ENCODE measurements at regions not wholly inside any gene's neighbourhood (a gene's known extent, or its start where the extent isn't known, plus 50 kb on each side); places are given as distances from the start of the nearest gene placed in this dataset.

DNA sequence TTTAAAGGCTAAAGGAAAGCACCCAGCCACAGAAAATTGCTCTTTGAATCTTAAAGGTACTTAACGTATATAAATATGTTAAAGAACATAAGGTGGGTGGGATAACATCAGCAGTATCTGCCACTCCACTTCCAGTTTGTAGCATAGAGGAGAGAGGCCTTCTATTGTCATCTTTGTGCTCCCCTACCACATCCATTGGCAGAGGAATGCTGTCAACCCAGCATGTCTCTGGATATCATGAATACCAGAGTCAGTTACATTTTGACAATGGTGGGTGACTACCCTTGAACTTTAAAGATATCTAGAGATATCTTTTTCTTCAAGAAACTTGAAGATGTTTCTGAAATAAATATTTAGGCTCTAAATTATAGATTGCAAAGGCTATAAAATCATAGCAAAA, 283.2 kb upstream of the LRRC7 start:
- Histone ChIP-seq H4K20me1 (ENCODE audit: insufficient read depth) (no peaks in the 10 kb centered on the region), H3K4me1 (ENCODE audit: control insufficient read depth in 1 of 2, insufficient read depth in 2 of 2, low read depth in 1 of 2, low read length in 1 of 2) (no peaks in the 10 kb centered on the region), H3K4me3 (ENCODE audit: low read depth in 2 of 2, low read length in 1 of 2) (no peak overlapping the region), H3K9ac (no peak overlapping the region), H3F3A (replicated peaks; ENCODE audit: insufficient read depth) (no peaks in the 10 kb centered on the region), H3K9me3 (no peaks in the 10 kb centered on the region), H3K79me2 (ENCODE audit: insufficient read depth) (no peaks in the 10 kb centered on the region), H3K36me3 (replicated peaks in 1 of 2; ENCODE audit: control insufficient read depth in 1 of 2, insufficient read depth in 2 of 2, low read length in 1 of 2) (no peaks in the 10 kb centered on the region), H3K27ac (ENCODE audit: low read depth in 2 of 2, low read length in 1 of 2) (no peak overlapping the region), H2AFZ (ENCODE audit: low read depth) (no peak overlapping the region), H3K9me2 (no peaks in the 10 kb centered on the region), H3K27me3 (ENCODE audit: insufficient read depth) (no peaks in the 10 kb centered on the region), H3K4me2 (no peak overlapping the region)
- WGBS (ENCODE audit: low lambda C conversion rate) = 55% methylated on average over 1 of the region's 1 CpG
- CTCF ChIA-PET = no interaction called here
- POLR2A ChIA-PET = no interaction called here
- DNase-seq = no peak
- TF ChIP-seq MEF2A (IDR thresholded peaks at IDR 0.05; ENCODE audit: borderline replicate concordance, low read depth) (no peak), MXI1 (IDR thresholded peaks at IDR 0.05; ENCODE audit: low read depth, low read length) (no peak), RFX5 (IDR thresholded peaks at IDR 0.05; ENCODE audit: low read length) (no peak), JUND (IDR thresholded peaks at IDR 0.05) (no peak), EP300 (IDR thresholded peaks at IDR 0.05; ENCODE audit: borderline replicate concordance in 1 of 2, low read depth in 1 of 2, low read length in 1 of 2) (no peak), ELF1 (IDR thresholded peaks at IDR 0.05) (no peak), NRF1 (IDR thresholded peaks at IDR 0.05; ENCODE audit: low read depth, low read length) (no peak), FOXM1 (IDR thresholded peaks at IDR 0.05; ENCODE audit: low read depth) (no peak), RCOR1 (IDR thresholded peaks at IDR 0.05; ENCODE audit: low read length) (no peak)
- TF ChIP-seq, protein P1, sequence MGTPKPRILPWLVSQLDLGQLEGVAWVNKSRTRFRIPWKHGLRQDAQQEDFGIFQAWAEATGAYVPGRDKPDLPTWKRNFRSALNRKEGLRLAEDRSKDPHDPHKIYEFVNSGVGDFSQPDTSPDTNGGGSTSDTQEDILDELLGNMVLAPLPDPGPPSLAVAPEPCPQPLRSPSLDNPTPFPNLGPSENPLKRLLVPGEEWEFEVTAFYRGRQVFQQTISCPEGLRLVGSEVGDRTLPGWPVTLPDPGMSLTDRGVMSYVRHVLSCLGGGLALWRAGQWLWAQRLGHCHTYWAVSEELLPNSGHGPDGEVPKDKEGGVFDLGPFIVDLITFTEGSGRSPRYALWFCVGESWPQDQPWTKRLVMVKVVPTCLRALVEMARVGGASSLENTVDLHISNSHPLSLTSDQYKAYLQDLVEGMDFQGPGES (IDR thresholded peaks at IDR 0.05; ENCODE audit: low read depth, low read length) = no peak

DNA sequence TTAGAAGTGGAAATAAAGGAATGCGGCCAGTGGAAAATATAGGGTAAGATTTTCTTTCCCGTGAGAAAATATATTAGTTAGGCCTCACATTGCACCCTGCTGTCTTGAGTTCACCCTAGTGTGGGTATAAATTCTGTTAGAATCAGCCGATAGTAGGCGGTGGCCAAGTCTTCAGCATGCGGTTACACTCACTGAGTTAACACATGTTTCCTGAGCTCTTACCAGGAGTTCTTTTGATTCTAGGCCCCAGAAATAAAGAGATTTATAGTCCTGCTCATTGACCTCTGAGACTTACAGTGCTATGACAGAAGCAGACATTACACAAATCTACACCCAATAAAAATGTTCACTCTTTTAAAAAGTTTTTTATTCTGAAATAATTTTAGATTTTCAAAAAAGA, 279.3 kb upstream of the LRRC7 start:
- no peaks in the 10 kb centered on the region for H3K9me2 ChIP-seq
- no peaks in the 10 kb centered on the region for H3K36me3 ChIP-seq (replicated peaks in 1 of 2; ENCODE audit: control insufficient read depth in 1 of 2, insufficient read depth in 2 of 2, low read length in 1 of 2)
- H4K20me1 ChIP-seq (ENCODE audit: insufficient read depth) = no peaks in the 10 kb centered on the region
- H3K79me2 ChIP-seq (ENCODE audit: insufficient read depth) = no peaks in the 10 kb centered on the region
- no peak for DNase-seq
- no peak overlapping the region for H3K4me2 ChIP-seq
- H3K9me3 ChIP-seq = no peaks in the 10 kb centered on the region
- H3K4me3 ChIP-seq (ENCODE audit: low read depth in 2 of 2, low read length in 1 of 2) = no peak overlapping the region
- no peaks in the 10 kb centered on the region for H3F3A ChIP-seq (replicated peaks; ENCODE audit: insufficient read depth)
- POLR2A ChIA-PET = interaction anchor here (0.8 kb wide), 1 partner anchor 1867 kb away, joined by 3 read pairs; no protein-coding TSS in a partner anchor
- TF ChIP-seq JUND (IDR thresholded peaks at IDR 0.05) = no peak
- no peak for TF ChIP-seq RAD21 (IDR thresholded peaks at IDR 0.05; ENCODE audit: low read length)
- no peak for TF ChIP-seq GABPA (IDR thresholded peaks at IDR 0.05; ENCODE audit: low read depth)
- TF ChIP-seq NFIC (IDR thresholded peaks at IDR 0.05; ENCODE audit: borderline replicate concordance) = no peak
- no peak for TF ChIP-seq FOXM1 (IDR thresholded peaks at IDR 0.05; ENCODE audit: low read depth)
- TF ChIP-seq CHD2 (IDR thresholded peaks at IDR 0.05; ENCODE audit: low read length, partially characterized antibody) = no peak
- TF ChIP-seq GATA2 (CRISPR knock-in tag; IDR thresholded peaks at IDR 0.05) = no peak
- no peak for TF ChIP-seq TCF12 (IDR thresholded peaks at IDR 0.05)
- no peak for TF ChIP-seq MEF2A (IDR thresholded peaks at IDR 0.05; ENCODE audit: borderline replicate concordance, low read depth)
- TF ChIP-seq NRF1 (IDR thresholded peaks at IDR 0.05; ENCODE audit: low read depth, low read length) = no peak
- TF ChIP-seq, protein P2, sequence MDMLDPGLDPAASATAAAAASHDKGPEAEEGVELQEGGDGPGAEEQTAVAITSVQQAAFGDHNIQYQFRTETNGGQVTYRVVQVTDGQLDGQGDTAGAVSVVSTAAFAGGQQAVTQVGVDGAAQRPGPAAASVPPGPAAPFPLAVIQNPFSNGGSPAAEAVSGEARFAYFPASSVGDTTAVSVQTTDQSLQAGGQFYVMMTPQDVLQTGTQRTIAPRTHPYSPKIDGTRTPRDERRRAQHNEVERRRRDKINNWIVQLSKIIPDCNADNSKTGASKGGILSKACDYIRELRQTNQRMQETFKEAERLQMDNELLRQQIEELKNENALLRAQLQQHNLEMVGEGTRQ (IDR thresholded peaks at IDR 0.05; ENCODE audit: borderline replicate concordance, low read depth, low read length) = no peak
- TF ChIP-seq, protein P3, sequence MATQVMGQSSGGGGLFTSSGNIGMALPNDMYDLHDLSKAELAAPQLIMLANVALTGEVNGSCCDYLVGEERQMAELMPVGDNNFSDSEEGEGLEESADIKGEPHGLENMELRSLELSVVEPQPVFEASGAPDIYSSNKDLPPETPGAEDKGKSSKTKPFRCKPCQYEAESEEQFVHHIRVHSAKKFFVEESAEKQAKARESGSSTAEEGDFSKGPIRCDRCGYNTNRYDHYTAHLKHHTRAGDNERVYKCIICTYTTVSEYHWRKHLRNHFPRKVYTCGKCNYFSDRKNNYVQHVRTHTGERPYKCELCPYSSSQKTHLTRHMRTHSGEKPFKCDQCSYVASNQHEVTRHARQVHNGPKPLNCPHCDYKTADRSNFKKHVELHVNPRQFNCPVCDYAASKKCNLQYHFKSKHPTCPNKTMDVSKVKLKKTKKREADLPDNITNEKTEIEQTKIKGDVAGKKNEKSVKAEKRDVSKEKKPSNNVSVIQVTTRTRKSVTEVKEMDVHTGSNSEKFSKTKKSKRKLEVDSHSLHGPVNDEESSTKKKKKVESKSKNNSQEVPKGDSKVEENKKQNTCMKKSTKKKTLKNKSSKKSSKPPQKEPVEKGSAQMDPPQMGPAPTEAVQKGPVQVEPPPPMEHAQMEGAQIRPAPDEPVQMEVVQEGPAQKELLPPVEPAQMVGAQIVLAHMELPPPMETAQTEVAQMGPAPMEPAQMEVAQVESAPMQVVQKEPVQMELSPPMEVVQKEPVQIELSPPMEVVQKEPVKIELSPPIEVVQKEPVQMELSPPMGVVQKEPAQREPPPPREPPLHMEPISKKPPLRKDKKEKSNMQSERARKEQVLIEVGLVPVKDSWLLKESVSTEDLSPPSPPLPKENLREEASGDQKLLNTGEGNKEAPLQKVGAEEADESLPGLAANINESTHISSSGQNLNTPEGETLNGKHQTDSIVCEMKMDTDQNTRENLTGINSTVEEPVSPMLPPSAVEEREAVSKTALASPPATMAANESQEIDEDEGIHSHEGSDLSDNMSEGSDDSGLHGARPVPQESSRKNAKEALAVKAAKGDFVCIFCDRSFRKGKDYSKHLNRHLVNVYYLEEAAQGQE (IDR thresholded peaks at IDR 0.05; ENCODE audit: low read depth, low read length) = no peak
- TF ChIP-seq, protein P4, sequence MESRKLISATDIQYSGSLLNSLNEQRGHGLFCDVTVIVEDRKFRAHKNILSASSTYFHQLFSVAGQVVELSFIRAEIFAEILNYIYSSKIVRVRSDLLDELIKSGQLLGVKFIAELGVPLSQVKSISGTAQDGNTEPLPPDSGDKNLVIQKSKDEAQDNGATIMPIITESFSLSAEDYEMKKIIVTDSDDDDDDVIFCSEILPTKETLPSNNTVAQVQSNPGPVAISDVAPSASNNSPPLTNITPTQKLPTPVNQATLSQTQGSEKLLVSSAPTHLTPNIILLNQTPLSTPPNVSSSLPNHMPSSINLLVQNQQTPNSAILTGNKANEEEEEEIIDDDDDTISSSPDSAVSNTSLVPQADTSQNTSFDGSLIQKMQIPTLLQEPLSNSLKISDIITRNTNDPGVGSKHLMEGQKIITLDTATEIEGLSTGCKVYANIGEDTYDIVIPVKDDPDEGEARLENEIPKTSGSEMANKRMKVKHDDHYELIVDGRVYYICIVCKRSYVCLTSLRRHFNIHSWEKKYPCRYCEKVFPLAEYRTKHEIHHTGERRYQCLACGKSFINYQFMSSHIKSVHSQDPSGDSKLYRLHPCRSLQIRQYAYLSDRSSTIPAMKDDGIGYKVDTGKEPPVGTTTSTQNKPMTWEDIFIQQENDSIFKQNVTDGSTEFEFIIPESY (IDR thresholded peaks at IDR 0.05; ENCODE audit: borderline replicate concordance, low read depth) = no peak
- no peak for TF ChIP-seq FOXJ3 (CRISPR knock-in tag; IDR thresholded peaks at IDR 0.05)
- TF ChIP-seq FOSL2 (IDR thresholded peaks at IDR 0.05; ENCODE audit: borderline replicate concordance, low read depth) = no peak
- no peak for TF ChIP-seq TEAD4 (IDR thresholded peaks at IDR 0.05; ENCODE audit: borderline replicate concordance, insufficient read depth)
- TF ChIP-seq RCOR1 (IDR thresholded peaks at IDR 0.05; ENCODE audit: low read length) = no peak
- no peak for TF ChIP-seq RXRA (IDR thresholded peaks at IDR 0.05; ENCODE audit: borderline replicate concordance, low read depth)
- H3K27ac ChIP-seq (ENCODE audit: low read depth in 2 of 2, low read length in 1 of 2) = no peak overlapping the region
- CTCF ChIA-PET = no interaction called here
- no peaks in the 10 kb centered on the region for H3K27me3 ChIP-seq (ENCODE audit: insufficient read depth)
- no peaks in the 10 kb centered on the region for H3K4me1 ChIP-seq (ENCODE audit: control insufficient read depth in 1 of 2, insufficient read depth in 2 of 2, low read depth in 1 of 2, low read length in 1 of 2)
- no peak overlapping the region for H2AFZ ChIP-seq (ENCODE audit: low read depth)
- no peak overlapping the region for H3K9ac ChIP-seq
- WGBS (ENCODE audit: low lambda C conversion rate) = 81% methylated on average over 5 of the region's 5 CpGs

All from SK-N-SH (cell line).